Fibroblast of pulmonary artery (primary cell): ENCODE measurements at regions not wholly inside any gene's neighbourhood (a gene's known extent, or its start where the extent isn't known, plus 50 kb on each side); places are given as distances from the start of the nearest gene placed in this dataset.

Source experiments
- DNase-seq: peaks from one replicate; pipeline ENCODE4 v3.0.0-alpha.2; 2010; ENCODE audit warnings: low read depth
- H3K4me3 ChIP-seq: replicated peaks from 2 replicates; pipeline ENCODE4 v1.5.1; 2011; ENCODE audit warnings: low read depth, mild to moderate bottlenecking, control low read depth, low read length, moderate library complexity
- TF ChIP-seq, protein P1 (sequence below): IDR thresholded peaks from 2 replicates; pipeline ENCODE4 v1.5.1; 2011; ENCODE audit warnings: mild to moderate bottlenecking, control low read depth, low read length, inconsistent platforms; ENCODE audit errors: missing control alignments

DNA sequence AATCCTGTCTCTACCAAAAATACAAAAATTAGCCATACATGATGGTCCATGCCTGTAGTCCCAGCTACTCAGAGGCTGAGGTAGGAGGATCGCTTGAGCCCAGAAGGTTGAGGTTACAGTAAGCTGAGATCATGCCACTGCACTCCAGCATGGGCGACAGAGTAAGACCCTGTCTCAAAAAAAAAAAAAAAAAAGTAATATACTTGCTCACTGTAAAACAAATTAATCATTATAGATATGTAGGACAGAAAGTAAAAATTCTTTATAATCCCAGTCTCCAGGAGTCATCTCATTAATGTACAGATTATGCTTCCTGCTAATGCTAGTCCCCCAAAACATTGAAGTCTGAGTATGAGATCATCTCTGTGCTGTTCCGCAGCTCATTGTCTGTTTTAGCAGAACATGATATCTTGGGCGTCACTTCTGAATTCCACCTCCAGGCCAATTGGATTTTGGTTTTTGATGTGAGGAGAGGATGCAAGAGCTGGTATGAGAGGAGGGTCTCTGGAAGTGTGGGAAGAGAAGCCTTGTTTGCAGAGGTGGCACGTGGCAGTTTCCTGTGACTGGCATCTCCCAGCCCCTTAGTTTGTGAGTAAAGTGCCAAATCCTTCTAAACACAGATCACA lies 75.4 kb upstream of the NPAS1 start:
- DNase-seq = no peak
- H3K4me3 ChIP-seq = no peak overlapping the region
- TF ChIP-seq, protein P1, sequence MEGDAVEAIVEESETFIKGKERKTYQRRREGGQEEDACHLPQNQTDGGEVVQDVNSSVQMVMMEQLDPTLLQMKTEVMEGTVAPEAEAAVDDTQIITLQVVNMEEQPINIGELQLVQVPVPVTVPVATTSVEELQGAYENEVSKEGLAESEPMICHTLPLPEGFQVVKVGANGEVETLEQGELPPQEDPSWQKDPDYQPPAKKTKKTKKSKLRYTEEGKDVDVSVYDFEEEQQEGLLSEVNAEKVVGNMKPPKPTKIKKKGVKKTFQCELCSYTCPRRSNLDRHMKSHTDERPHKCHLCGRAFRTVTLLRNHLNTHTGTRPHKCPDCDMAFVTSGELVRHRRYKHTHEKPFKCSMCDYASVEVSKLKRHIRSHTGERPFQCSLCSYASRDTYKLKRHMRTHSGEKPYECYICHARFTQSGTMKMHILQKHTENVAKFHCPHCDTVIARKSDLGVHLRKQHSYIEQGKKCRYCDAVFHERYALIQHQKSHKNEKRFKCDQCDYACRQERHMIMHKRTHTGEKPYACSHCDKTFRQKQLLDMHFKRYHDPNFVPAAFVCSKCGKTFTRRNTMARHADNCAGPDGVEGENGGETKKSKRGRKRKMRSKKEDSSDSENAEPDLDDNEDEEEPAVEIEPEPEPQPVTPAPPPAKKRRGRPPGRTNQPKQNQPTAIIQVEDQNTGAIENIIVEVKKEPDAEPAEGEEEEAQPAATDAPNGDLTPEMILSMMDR = no peak

- DNase-seq = peak; percentile 53
- no peak overlapping the region for H3K4me3 ChIP-seq
- TF ChIP-seq, protein P1 = no peak
These were observed 74.6 kb upstream of the NPAS1 start for GRCh38 chr19:46944918-46945628.

DNA sequence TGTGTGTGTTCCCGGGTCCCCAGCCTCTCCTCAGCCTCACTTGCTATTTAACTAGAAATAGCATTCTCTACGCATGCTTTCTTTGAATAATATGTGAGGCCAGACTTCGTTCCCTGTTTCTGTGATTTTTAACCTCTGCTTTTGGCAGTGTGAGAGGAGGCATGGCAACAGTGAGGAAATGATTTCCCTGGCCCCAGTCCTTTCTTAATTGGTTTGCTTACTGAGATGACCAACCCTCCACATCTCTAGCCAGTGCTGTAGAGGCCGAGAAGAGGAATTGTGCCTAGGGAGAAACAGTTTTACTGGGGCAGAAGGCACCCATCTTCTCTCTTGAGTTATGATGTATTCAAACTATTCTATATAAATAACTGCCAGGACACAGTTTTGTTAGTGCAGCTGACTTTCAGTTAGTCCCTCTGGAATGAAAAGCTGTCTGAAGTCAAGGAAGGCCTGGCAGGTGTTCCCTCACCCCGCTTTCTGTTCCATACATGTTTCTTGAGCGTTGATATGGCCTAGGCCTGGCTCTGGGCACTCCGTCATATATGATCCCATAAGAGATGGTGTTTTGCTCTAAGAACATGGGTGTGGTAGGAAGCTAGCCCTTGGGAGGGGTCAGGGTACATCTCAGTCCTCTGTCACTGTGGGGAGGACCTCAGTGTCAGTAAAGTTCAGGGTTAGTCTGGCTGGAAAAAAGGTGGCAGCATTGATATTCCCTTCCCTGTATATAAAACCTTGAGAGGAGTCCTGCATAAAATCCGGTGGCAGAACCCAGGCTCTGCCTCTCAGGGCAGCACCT lies 73.7 kb upstream of the NPAS1 start:
- no peak overlapping the region for H3K4me3 ChIP-seq

DNA sequence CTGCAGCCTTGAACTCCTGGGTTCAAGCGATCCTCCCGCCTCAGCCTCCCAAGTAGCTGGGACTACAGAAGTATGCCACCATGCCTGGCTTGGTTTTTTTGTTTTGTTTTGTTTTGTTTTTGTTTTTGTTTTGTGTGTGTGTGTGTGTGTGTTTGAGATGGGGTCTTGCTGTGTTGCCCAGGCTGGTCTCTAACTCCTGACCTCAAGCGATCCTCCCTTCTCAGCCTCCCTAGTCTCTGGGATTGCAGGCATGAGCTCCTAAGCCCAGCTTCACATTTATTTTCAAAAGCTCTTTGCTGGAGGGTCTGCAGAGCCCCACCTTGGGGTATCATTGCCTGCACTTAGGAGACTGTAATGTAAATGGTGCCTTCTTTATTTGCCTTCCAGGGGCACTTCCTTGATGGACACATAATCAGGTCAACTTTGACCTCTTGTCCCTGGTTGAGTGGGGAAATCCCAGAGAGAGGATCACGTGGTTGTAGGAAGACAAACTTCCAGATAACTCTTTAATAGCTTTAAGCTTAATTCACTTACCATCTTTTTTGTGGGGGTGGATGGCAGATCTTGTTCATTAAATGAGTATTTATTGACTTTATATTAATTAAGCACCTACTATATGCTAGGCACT lies 72.9 kb upstream of the NPAS1 start:
- TF ChIP-seq, protein P1 = no peak
- DNase-seq = no peak
- no peak overlapping the region for H3K4me3 ChIP-seq

More for the DNA sequence above, 73.7 kb upstream of the NPAS1 start:
- TF ChIP-seq, protein P1 = no peak
- DNase-seq = peak; percentile 42

DNA sequence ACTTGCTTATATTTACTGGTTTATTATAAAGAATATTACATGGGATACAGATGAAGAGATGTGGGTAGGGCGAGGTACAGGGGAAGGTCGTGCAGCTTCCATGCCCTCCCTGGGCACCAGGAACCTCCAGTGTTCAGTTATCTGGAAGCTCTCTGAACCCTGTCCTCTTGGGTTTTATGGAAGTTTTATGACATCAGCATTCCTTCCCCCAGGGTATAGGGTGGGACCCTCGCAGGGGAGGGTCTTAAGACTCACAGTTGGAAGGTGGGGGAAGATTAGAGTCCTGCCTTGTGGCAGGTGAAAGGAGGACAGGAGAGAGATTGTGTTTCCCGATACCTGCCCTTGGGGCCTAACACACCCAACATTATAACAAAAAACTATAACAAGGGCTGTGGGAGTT lies 71.8 kb upstream of the NPAS1 start:
- no peak overlapping the region for H3K4me3 ChIP-seq
- TF ChIP-seq, protein P1 = no peak
- DNase-seq = no peak

DNA sequence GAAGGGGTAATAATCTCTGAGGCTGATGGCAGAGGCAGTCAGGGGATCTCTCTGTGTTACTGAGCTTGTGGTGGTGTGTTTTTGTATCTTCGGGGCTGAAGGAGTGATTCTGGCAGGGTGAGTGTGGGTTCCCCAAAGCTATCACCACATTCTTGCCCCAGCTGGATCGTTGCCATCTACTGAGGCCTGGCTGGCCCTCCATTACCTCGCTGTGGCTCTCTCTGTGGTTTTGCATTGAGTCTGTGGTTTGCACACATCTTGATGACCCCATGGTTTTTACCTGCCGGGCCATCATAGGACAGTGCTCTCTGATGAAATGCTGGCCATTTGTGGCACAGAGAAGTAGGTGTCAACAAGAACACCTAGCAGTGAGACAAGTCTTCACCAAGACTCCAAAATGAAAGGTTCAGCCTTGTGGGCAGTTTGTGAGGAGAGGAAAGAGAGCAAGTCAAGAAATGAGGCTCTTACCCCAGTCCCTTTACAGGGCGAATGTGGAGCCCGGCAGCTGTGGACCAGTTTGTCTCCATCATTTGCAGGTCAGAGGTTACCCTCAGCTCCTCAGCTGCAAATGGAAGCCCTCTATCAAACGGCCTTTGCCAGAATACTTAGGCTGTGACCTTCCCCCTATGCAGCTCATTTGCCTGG lies 69.0 kb upstream of the NPAS1 start:
- no peak overlapping the region for H3K4me3 ChIP-seq
- DNase-seq = no peak
- TF ChIP-seq, protein P1 = no peak
